Stimulated activated CD4-positive, alpha-beta T cell treated with anti-CD3 and anti-CD28 coated beads, Interleukin-4, amount 100 ng/mL, for 48 hours (primary cell): ENCODE measurements at regions not wholly inside any gene's neighbourhood (a gene's known extent, or its start where the extent isn't known, plus 50 kb on each side); places are given as distances from the start of the nearest gene placed in this dataset.

Source experiments
- DNase-seq, 2 donors: peaks; one replicate each; pipeline ENCODE4 v3.0.0-alpha.2; 2020; ENCODE audit warnings: low read depth in 2 of 2

GRCh38 chr14:61226015-61226654, 55.0 kb downstream of the TMEM30B start:
- no peak for DNase-seq

- DNase-seq, result no peak
Measured at GRCh38 chr14:61225344-61225743, 55.8 kb downstream of the TMEM30B start.

GRCh38 chr14:61223552-61223951, 57.6 kb downstream of the TMEM30B start:
- no peak for DNase-seq

- no peak for DNase-seq
Measured at GRCh38 chr14:61222388-61222787, 58.8 kb downstream of the TMEM30B start.

- DNase-seq, result no peak
Measured at GRCh38 chr14:61221906-61222305, 59.2 kb downstream of the TMEM30B start.

- DNase-seq, result no peak
Measured at GRCh38 chr14:61219673-61220072, 61.5 kb downstream of the TMEM30B start.

GRCh38 chr14:61219256-61219655, 61.9 kb downstream of the TMEM30B start:
- DNase-seq, result no peak

- no peak for DNase-seq
Measured at GRCh38 chr14:61218767-61219166, 62.4 kb downstream of the TMEM30B start.

- DNase-seq, result no peak
Measured at GRCh38 chr14:61218157-61218556, 63.0 kb downstream of the TMEM30B start.

GRCh38 chr14:61217516-61217915, 63.6 kb downstream of the TMEM30B start:
- DNase-seq, result no peak

- DNase-seq, result no peak
Measured at GRCh38 chr14:61215222-61216020, 65.7 kb downstream of the TMEM30B start.

GRCh38 chr14:61213920-61214319, 67.2 kb downstream of the TMEM30B start:
- DNase-seq, result no peak

- no peak for DNase-seq
Measured at GRCh38 chr14:61213191-61213621, 67.9 kb downstream of the TMEM30B start.

GRCh38 chr14:61212546-61212945, 68.6 kb downstream of the TMEM30B start:
- no peak for DNase-seq

- DNase-seq, result no peak
Measured at GRCh38 chr14:61211476-61212255, 69.5 kb downstream of the TMEM30B start.

GRCh38 chr14:61203081-61203753, 77.9 kb downstream of the TMEM30B start:
- no peak for DNase-seq

- DNase-seq, result no peak
Measured at GRCh38 chr14:61202124-61202523, 79.0 kb downstream of the TMEM30B start.

GRCh38 chr14:61201171-61201570, 80.0 kb downstream of the TMEM30B start:
- no peak for DNase-seq

- DNase-seq, result no peak
Measured at GRCh38 chr14:61197416-61197815, 83.7 kb downstream of the TMEM30B start.

- DNase-seq, result no peak
Measured at GRCh38 chr14:61196792-61197191, 84.3 kb downstream of the TMEM30B start.

GRCh38 chr14:61196034-61196433, 85.1 kb downstream of the TMEM30B start:
- no peak for DNase-seq

- DNase-seq, result no peak
Measured at GRCh38 chr14:61193476-61193875, 87.7 kb downstream of the TMEM30B start.
